IPS-NIHi11 (cell line): ENCODE measurements at regions not wholly inside any gene's neighbourhood (a gene's known extent, or its start where the extent isn't known, plus 50 kb on each side); places are given as distances from the start of the nearest gene placed in this dataset.

ENCODE experiments used
- DNase-seq: peaks from one replicate; pipeline ENCODE4 v3.0.0; 2012; ENCODE audit warnings: mixed read lengths, low spot score

DNA sequence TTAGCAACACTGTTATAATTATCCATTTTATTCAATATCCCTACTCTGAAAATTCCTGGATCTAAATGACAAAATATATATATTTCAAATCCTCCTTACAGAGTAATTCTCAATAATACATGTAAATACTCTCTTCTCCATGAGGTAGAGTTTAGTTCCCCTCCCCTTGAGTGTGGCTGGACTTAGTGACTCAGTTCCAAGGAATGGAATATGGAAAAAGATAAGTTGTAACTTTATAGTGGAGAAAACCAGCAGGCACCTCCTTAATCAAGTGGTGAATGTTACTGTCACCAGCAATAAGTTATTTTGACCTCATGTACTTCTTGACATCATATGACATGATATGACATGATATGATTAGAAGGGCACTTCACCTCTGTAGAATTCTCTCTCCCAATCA is 302.0 kb downstream of the RAB28 start:
- DNase-seq, result no peak

DNA sequence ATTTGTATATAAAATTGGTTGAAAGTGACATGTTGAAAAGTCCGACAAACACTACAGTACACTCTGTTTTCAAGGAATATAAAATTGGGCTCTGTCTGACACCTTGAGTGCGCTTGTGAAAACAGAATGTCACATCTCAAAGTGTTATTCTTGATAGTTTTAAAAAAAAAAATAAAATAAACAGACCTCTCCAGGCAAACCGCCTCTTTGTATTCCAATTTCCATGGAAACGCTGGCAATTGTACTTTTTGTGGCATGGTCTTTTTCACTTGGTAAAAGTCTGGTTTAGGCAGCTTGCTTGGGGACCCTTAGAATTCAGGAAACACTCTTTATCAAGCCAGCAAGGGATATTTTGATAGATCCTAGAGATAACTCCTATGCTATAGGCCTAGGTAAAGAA is 302.5 kb downstream of the RAB28 start:
- DNase-seq, result no peak

- no peak for DNase-seq
Measured at GRCh38 chr4:13180701-13181100, 303.4 kb downstream of the RAB28 start.

GRCh38 chr4:13178621-13179020 is 305.5 kb downstream of the RAB28 start:
- no peak for DNase-seq

GRCh38 chr4:13176741-13177142 is 307.4 kb downstream of the RAB28 start:
- no peak for DNase-seq

- DNase-seq, result no peak
Measured at GRCh38 chr4:13174926-13175325, 309.2 kb downstream of the RAB28 start.

GRCh38 chr4:13174001-13174400 is 310.1 kb downstream of the RAB28 start:
- no peak for DNase-seq

DNA sequence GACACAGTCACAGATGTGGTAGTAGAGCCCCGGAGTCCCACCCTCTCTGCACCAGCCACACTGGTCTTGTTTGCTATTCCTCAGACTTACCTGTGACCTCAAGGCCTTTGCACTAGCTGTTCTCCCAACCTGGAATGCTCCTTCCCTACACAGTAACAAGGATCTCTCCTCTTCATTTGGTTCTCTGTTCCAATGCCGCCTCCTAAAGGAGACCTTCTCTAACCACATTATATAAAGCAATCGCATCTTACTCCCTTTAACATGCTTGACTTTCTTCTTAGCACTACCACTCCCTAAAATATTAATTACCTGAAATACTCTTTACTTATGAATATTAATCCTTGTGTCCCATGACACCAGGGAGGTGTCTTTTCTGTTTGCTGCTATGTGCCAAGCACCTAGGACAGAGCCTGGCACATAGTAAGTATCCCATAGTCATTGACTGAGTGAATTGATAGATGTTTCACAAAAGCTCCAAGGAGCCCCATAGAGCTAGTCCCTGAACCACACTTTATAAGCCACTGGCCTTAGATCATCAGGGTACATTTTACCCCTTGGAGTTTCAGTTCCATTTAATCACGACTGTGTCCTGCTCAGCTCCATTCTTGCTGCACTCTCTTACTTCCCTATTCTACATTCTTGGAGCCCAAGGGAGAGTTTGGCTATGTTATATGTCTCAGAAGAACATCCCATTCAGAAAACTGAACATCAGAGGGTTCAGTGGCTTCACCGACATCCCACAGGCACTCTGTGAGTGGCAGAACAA is 312.7 kb downstream of the RAB28 start:
- DNase-seq, result no peak

- no peak for DNase-seq
Measured at GRCh38 chr4:13169731-13170525, 314.2 kb downstream of the RAB28 start.

- no peak for DNase-seq
Measured at GRCh38 chr4:13168326-13168725, 315.8 kb downstream of the RAB28 start.

DNA sequence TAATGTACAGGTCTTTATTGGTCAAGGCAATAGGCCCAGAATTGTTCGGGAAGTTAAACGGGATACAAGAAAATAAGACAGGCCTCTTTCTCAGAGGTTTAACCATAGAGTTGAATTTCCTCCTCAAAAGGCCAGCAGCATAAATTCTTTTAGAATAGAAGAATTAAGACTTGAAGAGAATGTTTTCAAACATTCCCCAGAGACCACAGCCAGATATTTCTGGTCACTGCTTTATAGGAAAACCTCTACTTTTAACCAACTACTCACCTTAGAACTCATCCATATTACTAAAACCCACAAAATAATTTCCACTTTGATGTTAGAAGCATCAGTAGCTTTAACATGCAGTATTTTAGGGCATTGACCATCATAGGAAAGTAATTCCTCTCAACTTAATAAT is 317.9 kb downstream of the RAB28 start:
- no peak for DNase-seq

GRCh38 chr4:13164783-13165331 is 319.3 kb downstream of the RAB28 start:
- DNase-seq, result no peak

DNA sequence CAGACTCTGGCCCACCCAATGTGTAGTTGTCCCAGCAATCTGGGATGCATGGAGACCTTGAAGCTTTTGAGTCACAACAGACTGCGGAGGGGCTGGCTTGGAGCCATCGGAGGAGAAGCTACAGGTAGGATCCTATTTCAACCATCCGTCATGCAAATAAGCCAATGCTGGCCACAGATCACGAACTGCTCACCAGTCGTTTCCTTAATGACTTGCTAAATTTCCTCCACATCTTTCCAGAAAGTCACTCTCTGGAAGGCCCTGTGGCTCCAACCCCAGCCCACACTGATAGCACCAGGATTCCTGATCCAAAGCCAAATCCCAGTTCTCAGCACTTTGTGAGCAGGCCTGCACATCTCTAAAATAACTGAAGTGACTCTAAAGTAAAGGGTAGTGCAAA is 321.3 kb downstream of the RAB28 start:
- DNase-seq, result peak; percentile 44

GRCh38 chr4:13160920-13161319 is 323.2 kb downstream of the RAB28 start:
- no peak for DNase-seq

- no peak for DNase-seq
Measured at GRCh38 chr4:13159041-13159620, 325.0 kb downstream of the RAB28 start.

GRCh38 chr4:13151194-13151593 is 332.9 kb downstream of the RAB28 start:
- peak; percentile 37 for DNase-seq

DNA sequence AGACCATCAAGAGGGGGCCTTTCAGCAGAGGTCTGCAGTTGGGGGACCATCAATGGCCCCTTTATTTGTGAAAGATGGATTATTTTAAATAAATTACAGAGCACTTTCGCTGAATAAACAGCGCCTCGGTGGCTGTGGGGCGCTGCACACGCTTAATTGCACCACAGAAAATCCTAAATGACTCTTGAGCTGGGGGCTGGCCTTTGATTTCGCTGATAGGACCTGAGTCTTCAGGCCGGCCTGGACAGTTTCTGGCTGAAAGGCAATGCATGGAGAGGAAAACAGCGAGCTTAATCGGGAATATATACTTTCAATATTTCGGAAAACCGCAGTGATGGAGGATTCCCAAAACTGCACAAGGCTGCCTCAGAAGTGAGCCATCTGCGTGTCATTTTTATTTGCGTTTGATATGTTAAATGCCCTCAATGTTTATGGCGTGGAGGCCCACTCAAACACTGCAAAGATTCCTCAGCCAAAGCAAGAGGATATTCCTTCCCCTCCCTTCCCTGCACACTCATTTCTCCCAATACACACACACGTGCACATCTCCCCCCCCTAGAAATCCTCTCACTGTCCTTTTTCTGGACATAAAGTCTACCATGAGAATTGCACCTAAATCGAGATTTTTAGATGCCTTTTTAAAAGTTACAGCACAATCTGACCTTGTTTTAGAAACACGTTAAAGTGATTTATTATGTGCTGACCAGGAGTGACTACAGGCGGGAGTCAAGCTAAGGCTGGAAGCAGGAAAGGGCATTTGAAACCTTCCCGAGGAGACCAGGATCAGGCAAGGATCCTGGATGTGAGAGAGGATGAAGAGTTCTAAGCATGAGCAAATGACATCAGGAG is 340.7 kb downstream of the RAB28 start:
- no peak for DNase-seq

DNA sequence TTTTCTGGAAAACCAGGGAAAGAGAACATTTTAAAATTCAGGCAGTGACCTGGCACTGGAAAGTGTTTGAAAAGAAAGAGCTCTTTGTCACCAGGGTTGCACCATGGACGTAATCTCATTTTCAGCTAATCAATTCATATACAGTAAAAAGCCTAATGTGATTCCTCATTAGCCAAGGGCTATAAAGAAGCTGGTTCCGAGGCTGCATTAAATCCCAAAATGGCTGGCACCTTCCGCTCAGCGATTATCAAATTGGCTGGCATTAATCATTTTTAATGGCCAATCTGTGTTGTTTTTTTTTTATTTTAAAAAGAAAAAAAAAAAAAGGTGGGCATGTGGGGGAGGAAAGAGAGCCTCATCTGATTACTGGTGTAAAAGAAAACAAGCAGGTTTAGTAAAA is 341.4 kb downstream of the RAB28 start:
- DNase-seq, result no peak

- no peak for DNase-seq
Measured at GRCh38 chr4:13142191-13142590, 341.9 kb downstream of the RAB28 start.

DNA sequence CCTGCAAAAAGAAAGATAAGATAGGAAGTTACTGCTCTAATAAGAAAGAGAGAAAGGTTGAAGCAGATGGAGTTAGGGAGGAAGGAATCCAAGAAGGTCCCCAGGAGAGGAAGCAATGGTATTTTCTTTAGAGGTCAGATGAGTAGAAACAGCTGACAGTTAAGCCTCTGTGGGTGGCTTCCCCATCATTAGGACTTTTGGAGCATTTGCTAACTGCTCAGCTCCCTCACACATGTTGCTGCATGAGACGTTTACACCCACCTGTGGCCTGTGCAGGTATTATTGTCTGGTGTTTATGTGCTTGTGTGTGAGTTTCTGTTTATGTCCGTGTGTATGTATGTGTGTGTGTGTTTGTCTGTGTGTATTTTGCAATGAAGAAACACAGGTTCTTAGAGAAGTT is 346.8 kb downstream of the RAB28 start:
- DNase-seq, result no peak

DNA sequence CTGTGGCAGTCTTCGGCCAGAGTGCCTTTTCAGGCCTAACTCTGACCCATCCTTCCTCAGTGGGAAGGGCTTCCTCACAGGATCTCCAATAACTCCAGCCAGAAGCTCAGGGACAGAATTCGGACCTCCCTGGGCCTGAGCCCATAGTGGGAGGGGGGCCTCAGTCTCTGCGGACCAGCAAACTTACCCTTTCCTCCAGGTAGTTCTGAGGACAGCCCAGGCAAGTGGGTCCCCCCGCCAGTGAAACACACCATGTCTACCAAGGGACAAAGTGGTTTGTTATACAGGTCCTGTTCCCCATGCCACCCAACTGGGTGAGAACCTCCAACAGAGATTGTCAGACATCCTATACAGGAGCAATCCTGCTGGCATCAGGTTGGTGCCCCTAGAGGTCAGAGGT is 350.4 kb downstream of the RAB28 start:
- DNase-seq, result no peak

- DNase-seq, result no peak
Measured at GRCh38 chr4:13130848-13131247, 353.3 kb downstream of the RAB28 start.
